H1 (cell line): ENCODE measurements at regions not wholly inside any gene's neighbourhood (a gene's known extent, or its start where the extent isn't known, plus 50 kb on each side); places are given as distances from the start of the nearest gene placed in this dataset.
A peak's percentile ranks its signal among the peaks of the same experiment; 100 is the strongest.

Source experiments
- CTCF ChIA-PET: fragments of 300-600 bp; sonication (Branson Sonifier 250); formaldehyde crosslinking; loops from one replicate; lab custom pipeline; 2021; ENCODE audit not compliant: partially characterized antibody; lab: Charles Lee
- POLR2A ChIA-PET: fragments of 300-600 bp; sonication (Branson Sonifier 250); formaldehyde crosslinking; loops from one replicate; lab custom pipeline; 2021; ENCODE audit warnings: inconsistent platforms; ENCODE audit not compliant: partially characterized antibody; lab: Charles Lee
- DNase-seq, 2 experiments: peaks; one replicate each; pipeline versions ENCODE4 v3.0.0 to v3.0.0-alpha.2; 2010 to 2022; ENCODE audit warnings: low spot score in 2 of 2, low read depth in 1 of 2, mixed read lengths in 1 of 2
- FAIRE-seq: peaks from 2 replicates; lab custom pipeline; 2011; peaks lifted over from hg19 to GRCh38; lab: Jason Lieb, UNC
- H2AFZ ChIP-seq: 2 replicates; pipeline ENCODE4 v1.8.1; 2012; ENCODE audit warnings: low read length, inconsistent platforms
- H2AK5ac ChIP-seq: 2 replicates; pipeline ENCODE4 v1.6.1; 2013; ENCODE audit warnings: low read depth, low read length
- H2BK120ac ChIP-seq: replicated peaks from 2 replicates; pipeline ENCODE3; 2013; ENCODE audit warnings: low read depth, low read length, inconsistent platforms
- H2BK12ac ChIP-seq: 2 replicates; pipeline ENCODE4 v1.6.1; 2013; ENCODE audit warnings: low read depth, low read length
- H2BK15ac ChIP-seq: 2 replicates; pipeline ENCODE4 v1.6.1; 2013; ENCODE audit warnings: low read length
- H2BK20ac ChIP-seq: 2 replicates; pipeline ENCODE4 v1.6.1; 2013; ENCODE audit warnings: low read length
- H2BK5ac ChIP-seq: 2 replicates; pipeline ENCODE4 v1.6.1; 2013; ENCODE audit warnings: low read depth, low read length
- H3K14ac ChIP-seq: 2 replicates; pipeline ENCODE4 v1.6.1; 2013; ENCODE audit warnings: inconsistent platforms; ENCODE audit not compliant: insufficient read length
- H3K18ac ChIP-seq: 2 replicates; pipeline ENCODE4 v1.6.1; 2013; ENCODE audit warnings: low read length; ENCODE audit errors: extremely low read depth
- H3K23ac ChIP-seq: 2 replicates; pipeline ENCODE4 v1.6.1; 2013; ENCODE audit warnings: inconsistent platforms; ENCODE audit not compliant: insufficient read length
- H3K23me2 ChIP-seq: 2 replicates; pipeline ENCODE4 v1.6.1; 2013; ENCODE audit warnings: low read depth, low read length
- H3K27ac ChIP-seq: 2 replicates; pipeline ENCODE4 v1.6.1; 2011; ENCODE audit warnings: low read depth, low read length, inconsistent platforms
- H3K27me3 ChIP-seq, 4 experiments: replicated peaks in 1 of 4; 1 replicate in 1 of 4; 2 replicates in 3 of 4; pipeline versions ENCODE4 v1.6.1 to v1.8.1; 2011 to 2013; ENCODE audit warnings: low read length in 3 of 4, mild to moderate bottlenecking in 3 of 4, inconsistent platforms in 2 of 4, mixed read lengths in 2 of 4, moderate library complexity in 1 of 4; ENCODE audit not compliant: control insufficient read depth in 3 of 4, insufficient read depth in 3 of 4; ENCODE audit errors: extremely low read depth in 1 of 4
- H3K36me3 ChIP-seq, 4 experiments: 2 replicates each; pipeline versions ENCODE4 v1.6.1 to v1.8.1; 2011 to 2013; ENCODE audit warnings: mild to moderate bottlenecking in 4 of 4, low read length in 3 of 4, moderate library complexity in 2 of 4, control low read depth in 1 of 4, inconsistent platforms in 1 of 4; ENCODE audit not compliant: insufficient read depth in 4 of 4, control insufficient read depth in 2 of 4
- H3K4ac ChIP-seq: replicated peaks from 2 replicates; pipeline ENCODE3; 2013; ENCODE audit warnings: low read length, low read depth, mixed read lengths, inconsistent platforms; ENCODE audit not compliant: insufficient read length
- H3K4me1 ChIP-seq, 4 experiments: replicated peaks in 1 of 4; 1 replicate in 1 of 4; 2 replicates in 3 of 4; pipeline versions ENCODE4 v1.6.1 to v1.8.1; 2011 to 2013; ENCODE audit warnings: low read length in 3 of 4, inconsistent platforms in 2 of 4, mixed read lengths in 1 of 4; ENCODE audit not compliant: insufficient read depth in 4 of 4, control insufficient read depth in 3 of 4
- H3K4me2 ChIP-seq, 2 experiments: 2 replicates each; pipeline versions ENCODE4 v1.6.1 to v1.8.1; 2011 to 2013; ENCODE audit warnings: low read depth in 2 of 2, low read length in 2 of 2, control low read depth in 1 of 2, inconsistent platforms in 1 of 2, mild to moderate bottlenecking in 1 of 2; ENCODE audit not compliant: insufficient read depth in 1 of 2
- H3K4me3 ChIP-seq, 4 experiments: fragments of 200-600, 300-600 bp in 1 of 4; sonication (generic), shearing (Covaris generic), sonication (Bioruptor Twin) in 1 of 4; 2 replicates each; pipeline versions ENCODE4 v1.5.1 to v1.8.1; 2011 to 2016; ENCODE audit warnings: low read length in 4 of 4, low read depth in 3 of 4, control low read depth in 2 of 4, inconsistent platforms in 2 of 4, mild to moderate bottlenecking in 2 of 4, mixed read lengths in 1 of 4, moderate library complexity in 1 of 4; ENCODE audit not compliant: insufficient read depth in 2 of 4; ENCODE audit errors: extremely low read depth in 1 of 4
- H3K56ac ChIP-seq: replicated peaks from 2 replicates; pipeline ENCODE3; 2013; ENCODE audit warnings: low read depth, mild to moderate bottlenecking, mixed read lengths, low read length, inconsistent platforms; ENCODE audit not compliant: insufficient read length
- H3K79me1 ChIP-seq: 2 replicates; pipeline ENCODE4 v1.6.1; 2013; ENCODE audit warnings: low read depth, low read length, control low read depth
- H3K79me2 ChIP-seq, 2 experiments: 2 replicates each; pipeline versions ENCODE4 v1.6.1 to v1.8.1; 2012 to 2013; ENCODE audit warnings: low read length in 2 of 2, mild to moderate bottlenecking in 2 of 2, inconsistent platforms in 1 of 2; ENCODE audit not compliant: insufficient read depth in 2 of 2, control insufficient read depth in 1 of 2
- H3K9ac ChIP-seq, 4 experiments: replicated peaks in 1 of 4; 1 replicate in 1 of 4; 2 replicates in 3 of 4; pipeline versions ENCODE4 v1.6.1 to v1.8.1; 2011 to 2013; ENCODE audit warnings: low read depth in 3 of 4, low read length in 3 of 4, control low read depth in 2 of 4, mild to moderate bottlenecking in 2 of 4, moderate library complexity in 2 of 4, inconsistent platforms in 1 of 4; ENCODE audit errors: extremely low read depth in 1 of 4
- H3K9me3 ChIP-seq, 2 experiments: 2 replicates each; pipeline versions ENCODE4 v1.6.1 to v1.8.1; 2012 to 2013; ENCODE audit warnings: mild to moderate bottlenecking in 2 of 2, moderate library complexity in 2 of 2, control low read depth in 1 of 2, inconsistent platforms in 1 of 2, low read depth in 1 of 2, low read length in 1 of 2, mixed read lengths in 1 of 2; ENCODE audit not compliant: insufficient read depth in 2 of 2
- H4K20me1 ChIP-seq, 2 experiments: replicated peaks in 1 of 2; 2 replicates each; pipeline versions ENCODE3 to v1.8.1; 2011 to 2013; ENCODE audit warnings: inconsistent platforms in 2 of 2, low read length in 2 of 2, mild to moderate bottlenecking in 1 of 2; ENCODE audit not compliant: insufficient read depth in 2 of 2, control insufficient read depth in 1 of 2
- H4K5ac ChIP-seq: 2 replicates; pipeline ENCODE4 v1.6.1; 2013; ENCODE audit warnings: low read length, low read depth, mixed read lengths, inconsistent platforms; ENCODE audit not compliant: insufficient read length
- H4K8ac ChIP-seq: 2 replicates; pipeline ENCODE4 v1.8.0; 2013; ENCODE audit warnings: mild to moderate bottlenecking, moderate library complexity, low read length, inconsistent platforms; ENCODE audit not compliant: insufficient read depth; ENCODE audit errors: extremely low read depth
- H4K91ac ChIP-seq: replicated peaks from 2 replicates; pipeline ENCODE3; 2013; ENCODE audit warnings: low read length, mixed read lengths, inconsistent platforms; ENCODE audit not compliant: insufficient read length
- BACH1 ChIP-seq: IDR thresholded peaks from 2 replicates; pipeline ENCODE4 v1.6.1; 2012; ENCODE audit warnings: low read length, improper control_type of control experiment
- CHD1 ChIP-seq: IDR thresholded peaks from 2 replicates; pipeline ENCODE4 v1.6.1; 2012; ENCODE audit warnings: low read depth, low read length, improper control_type of control experiment
- CHD2 ChIP-seq: IDR thresholded peaks from 2 replicates; pipeline ENCODE4 v1.6.1; 2012; ENCODE audit warnings: low read length, improper control_type of control experiment
- HDAC2 ChIP-seq, 2 experiments: fragments of 300-600 bp in 1 of 2; sonication (generic) in 1 of 2; IDR thresholded peaks; 2 replicates each; pipeline ENCODE4 v1.6.1; 2011 to 2012; ENCODE audit warnings: low read depth in 2 of 2, low read length in 2 of 2, mild to moderate bottlenecking in 2 of 2, moderate library complexity in 2 of 2, borderline replicate concordance in 1 of 2, inconsistent platforms in 1 of 2
- MAFK ChIP-seq: IDR thresholded peaks from 2 replicates; pipeline ENCODE4 v1.6.1; 2012; ENCODE audit warnings: low read depth, mild to moderate bottlenecking, improper control_type of control experiment, low read length
- NRF1 ChIP-seq: IDR thresholded peaks from 2 replicates; pipeline ENCODE4 v1.6.1; 2011; ENCODE audit warnings: mild to moderate bottlenecking, low read depth, low read length, improper control_type of control experiment
- PHF8 ChIP-seq: fragments of 200-600 bp; sonication (generic); conservative IDR thresholded peaks from 2 replicates; pipeline ENCODE4 v1.7.1; 2012; ENCODE audit warnings: low read depth, mild to moderate bottlenecking, inconsistent platforms, low read length, moderate library complexity
- POLR2AphosphoS5 ChIP-seq: IDR thresholded peaks from 2 replicates; pipeline ENCODE4 v1.6.1; 2011; ENCODE audit warnings: low read depth, low read length
- RAD21 ChIP-seq, 2 experiments: IDR thresholded peaks in 1 of 2; conservative IDR thresholded peaks in 1 of 2; 2 replicates each; pipeline ENCODE4 v1.6.1; 2011; ENCODE audit warnings: low read depth in 2 of 2, low read length in 2 of 2, improper control_type of control experiment in 1 of 2, inconsistent platforms in 1 of 2, mild to moderate bottlenecking in 1 of 2, moderate library complexity in 1 of 2
- RFX5 ChIP-seq: IDR thresholded peaks from 2 replicates; pipeline ENCODE4 v1.6.1; 2011; ENCODE audit warnings: low read depth, low read length, improper control_type of control experiment, borderline replicate concordance
- RXRA ChIP-seq: IDR thresholded peaks from 2 replicates; pipeline ENCODE4 v1.6.1; 2011; ENCODE audit warnings: low read depth, mild to moderate bottlenecking, low read length, moderate library complexity; ENCODE audit not compliant: insufficient read depth
- SP2 ChIP-seq: IDR thresholded peaks from 2 replicates; pipeline ENCODE4 v1.6.1; 2012; ENCODE audit warnings: mild to moderate bottlenecking, low read length, inconsistent platforms
- TAF1 ChIP-seq: IDR thresholded peaks from 2 replicates; pipeline ENCODE4 v1.6.1; 2011; ENCODE audit warnings: mild to moderate bottlenecking, low read depth, low read length
- TCF12 ChIP-seq: IDR thresholded peaks from 2 replicates; pipeline ENCODE4 v1.6.1; 2011; ENCODE audit warnings: low read depth, mild to moderate bottlenecking, low read length
- WGBS, 2 experiments: shearing (Covaris generic) in 1 of 2; methylation state at CpG; one replicate each; pipeline versions ENCODE4 v1.1.6 to v1.1.7; 2013 to 2015; ENCODE audit warnings: low lambda C conversion rate in 2 of 2, mixed read lengths in 2 of 2, inconsistent platforms in 1 of 2, low coverage in 1 of 2, missing lambda C conversion rate in 1 of 2; ENCODE audit not compliant: insufficient replicate concordance in 2 of 2, insufficient coverage in 1 of 2, insufficient read length in 1 of 2; ENCODE audit errors: extremely low coverage in 1 of 2, missing lambda C conversion rate in 1 of 2; 5-methylcytosine and 5-hydroxymethylcytosine counted together

GRCh38 chr4:138540056-138540800 is 298.1 kb upstream of the SLC7A11 start:
- H4K20me1 ChIP-seq = no peaks in the 10 kb centered on the region
- no peaks in the 10 kb centered on the region for H3K23me2 ChIP-seq
- H2AK5ac ChIP-seq = no peak overlapping the region
- H3K36me3 ChIP-seq = no peaks in the 10 kb centered on the region
- H4K91ac ChIP-seq = no peak overlapping the region
- H3K79me1 ChIP-seq = no peaks in the 10 kb centered on the region
- H2BK20ac ChIP-seq = no peak overlapping the region
- H2AFZ ChIP-seq = 0 out of 2 replicates have a peak overlapping the region, but pooled peaks have one; percentile 9
- H3K9ac ChIP-seq = no peak overlapping the region
- H3K4ac ChIP-seq = no peak overlapping the region
- H3K18ac ChIP-seq = no peak overlapping the region
- no peak for FAIRE-seq
- H3K23ac ChIP-seq = no peak overlapping the region
- no peak overlapping the region for H2BK15ac ChIP-seq
- CTCF ChIA-PET = interaction anchor here (0.8 to 1.6 kb wide), 2 partner anchors 20 to 141 kb away, joined by 3 to 6 read pairs; no protein-coding TSS in a partner anchor
- DNase-seq = no peak
- H3K14ac ChIP-seq = no peak overlapping the region
- no peak overlapping the region for H3K4me3 ChIP-seq
- no peaks in the 10 kb centered on the region for H3K27me3 ChIP-seq
- 79% methylated on average over 4 of the region's 4 CpGs; no CpG with 5 or more reads in 1 of the 2 experiments for WGBS, 2 experiments
- H3K9me3 ChIP-seq = no peaks in the 10 kb centered on the region
- H4K8ac ChIP-seq = no peak overlapping the region
- H3K4me2 ChIP-seq = no peak overlapping the region
- no peaks in the 10 kb centered on the region for H3K79me2 ChIP-seq
- no peak overlapping the region for H2BK5ac ChIP-seq
- no peak overlapping the region for H2BK12ac ChIP-seq
- POLR2A ChIA-PET = no interaction called here
- H2BK120ac ChIP-seq = no peak overlapping the region
- no peak overlapping the region for H4K5ac ChIP-seq
- H3K56ac ChIP-seq = no peak overlapping the region
- H3K27ac ChIP-seq = no peak overlapping the region
- H3K4me1 ChIP-seq = no peaks in the 10 kb centered on the region
- TF ChIP-seq HDAC2 (IDR thresholded peaks at IDR 0.05; ENCODE audit: borderline replicate concordance in 1 of 2, low read depth in 2 of 2, low read length in 2 of 2) = no peak
- TF ChIP-seq RFX5 = no peak
- TF ChIP-seq BACH1 = no peak
- no peak for TF ChIP-seq RAD21 (IDR thresholded peaks at IDR 0.05 in 1 of 2, conservative IDR thresholded peaks at IDR 0.05 in 1 of 2; ENCODE audit: low read depth in 2 of 2, low read length in 2 of 2)
- no peak for TF ChIP-seq PHF8
- no peak for TF ChIP-seq TAF1
- no peak for TF ChIP-seq TCF12
- no peak for TF ChIP-seq CHD1
- TF ChIP-seq RXRA = no peak
- TF ChIP-seq POLR2AphosphoS5 = no peak
- no peak for TF ChIP-seq NRF1
- no peak for TF ChIP-seq SP2
- no peak for TF ChIP-seq CHD2
- TF ChIP-seq MAFK = no peak
